ENCODE measurements at regions not wholly inside any gene's neighbourhood (a gene's known extent, or its start where the extent isn't known, plus 50 kb on each side); places are given as distances from the start of the nearest gene placed in this dataset.

DNA sequence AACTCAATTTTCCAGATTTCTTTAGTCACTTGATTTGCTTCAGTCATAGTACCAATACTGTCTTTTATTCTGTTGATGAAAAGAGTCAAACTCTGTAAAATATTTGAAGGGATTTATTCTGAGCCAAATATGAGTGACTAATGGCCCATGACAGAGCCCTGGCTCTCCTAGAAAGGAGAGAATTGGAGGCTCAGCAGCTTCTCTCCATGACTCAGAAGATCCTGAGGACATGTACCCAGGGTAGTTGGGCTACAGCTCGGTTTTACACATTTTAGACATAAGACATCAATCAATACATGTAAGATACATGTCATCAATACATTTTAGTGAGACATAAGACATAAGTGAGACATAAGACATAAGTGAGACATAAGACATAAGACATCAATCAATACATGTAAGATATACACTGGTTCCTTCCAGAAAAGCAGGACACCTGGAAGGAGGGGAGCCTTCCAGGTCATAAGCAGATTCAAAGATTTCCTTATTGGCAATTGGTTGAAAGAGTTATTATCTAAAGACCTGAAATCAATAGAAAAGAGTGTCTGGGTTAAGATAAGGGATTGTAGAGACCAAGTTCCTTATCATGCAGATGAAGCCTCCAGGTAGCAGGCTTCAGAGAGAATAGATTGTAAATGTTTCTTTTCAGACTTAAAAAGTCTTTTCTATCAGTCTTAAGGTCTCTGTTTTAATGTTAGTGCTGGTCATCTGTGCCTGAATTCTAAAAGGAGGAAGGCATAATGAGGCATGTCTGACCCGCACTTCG is 179.8 kb upstream of the RFC3 start:
- TF ChIP-seq, protein P1, sequence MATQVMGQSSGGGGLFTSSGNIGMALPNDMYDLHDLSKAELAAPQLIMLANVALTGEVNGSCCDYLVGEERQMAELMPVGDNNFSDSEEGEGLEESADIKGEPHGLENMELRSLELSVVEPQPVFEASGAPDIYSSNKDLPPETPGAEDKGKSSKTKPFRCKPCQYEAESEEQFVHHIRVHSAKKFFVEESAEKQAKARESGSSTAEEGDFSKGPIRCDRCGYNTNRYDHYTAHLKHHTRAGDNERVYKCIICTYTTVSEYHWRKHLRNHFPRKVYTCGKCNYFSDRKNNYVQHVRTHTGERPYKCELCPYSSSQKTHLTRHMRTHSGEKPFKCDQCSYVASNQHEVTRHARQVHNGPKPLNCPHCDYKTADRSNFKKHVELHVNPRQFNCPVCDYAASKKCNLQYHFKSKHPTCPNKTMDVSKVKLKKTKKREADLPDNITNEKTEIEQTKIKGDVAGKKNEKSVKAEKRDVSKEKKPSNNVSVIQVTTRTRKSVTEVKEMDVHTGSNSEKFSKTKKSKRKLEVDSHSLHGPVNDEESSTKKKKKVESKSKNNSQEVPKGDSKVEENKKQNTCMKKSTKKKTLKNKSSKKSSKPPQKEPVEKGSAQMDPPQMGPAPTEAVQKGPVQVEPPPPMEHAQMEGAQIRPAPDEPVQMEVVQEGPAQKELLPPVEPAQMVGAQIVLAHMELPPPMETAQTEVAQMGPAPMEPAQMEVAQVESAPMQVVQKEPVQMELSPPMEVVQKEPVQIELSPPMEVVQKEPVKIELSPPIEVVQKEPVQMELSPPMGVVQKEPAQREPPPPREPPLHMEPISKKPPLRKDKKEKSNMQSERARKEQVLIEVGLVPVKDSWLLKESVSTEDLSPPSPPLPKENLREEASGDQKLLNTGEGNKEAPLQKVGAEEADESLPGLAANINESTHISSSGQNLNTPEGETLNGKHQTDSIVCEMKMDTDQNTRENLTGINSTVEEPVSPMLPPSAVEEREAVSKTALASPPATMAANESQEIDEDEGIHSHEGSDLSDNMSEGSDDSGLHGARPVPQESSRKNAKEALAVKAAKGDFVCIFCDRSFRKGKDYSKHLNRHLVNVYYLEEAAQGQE (IDR thresholded peaks at IDR 0.05; ENCODE audit: insufficient read depth in 1 of 2, low read depth in 2 of 2, low read length in 2 of 2), result no peak

DNA sequence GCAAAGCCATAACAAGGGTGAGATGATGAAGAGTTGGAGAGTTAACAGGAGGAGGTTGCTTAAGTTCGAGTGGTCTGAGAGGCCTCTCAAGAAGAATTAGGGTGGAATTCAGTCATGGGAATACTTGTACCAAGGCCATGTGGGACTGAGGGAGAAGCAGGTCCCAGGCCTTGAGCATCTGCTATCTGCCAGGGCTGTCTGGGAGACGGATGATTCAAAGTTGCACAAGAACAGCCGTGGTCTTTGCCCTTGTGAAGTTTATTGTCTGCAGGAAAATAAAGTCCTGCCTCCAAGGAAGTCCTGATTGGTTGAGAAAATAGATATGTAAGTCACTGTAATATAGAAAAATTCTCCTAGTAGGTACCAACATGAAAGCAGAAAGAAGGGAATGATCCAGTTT is 178.8 kb upstream of the RFC3 start:
- TF ChIP-seq TAF1 (IDR thresholded peaks at IDR 0.05; ENCODE audit: borderline replicate concordance, insufficient read depth, low read length), result no peak
- TF ChIP-seq POLR2AphosphoS5 (IDR thresholded peaks at IDR 0.05; ENCODE audit: low read depth, low read length), result no peak

DNA sequence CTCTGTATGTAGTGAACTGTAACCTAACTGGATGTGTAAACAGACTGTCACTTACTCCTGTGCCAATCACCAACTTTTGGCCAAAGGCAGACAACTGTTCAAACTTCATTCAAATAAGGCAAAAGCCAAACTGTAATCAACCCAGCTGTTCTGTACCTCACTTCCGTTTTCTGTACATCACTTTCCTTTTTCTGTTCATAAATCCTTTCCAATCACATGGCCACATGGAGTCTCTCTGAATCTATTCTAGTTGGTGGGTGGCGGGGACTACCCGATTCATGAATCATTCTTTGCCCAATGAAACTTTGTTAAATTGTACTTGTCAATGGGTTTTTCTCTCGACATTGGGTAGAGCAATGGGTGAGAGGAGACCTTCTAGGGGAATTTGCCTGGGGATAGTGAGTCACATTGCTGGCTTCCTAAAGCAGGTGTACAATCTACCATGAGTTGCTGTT is 178.3 kb upstream of the RFC3 start:
- TF ChIP-seq FOXP2 (optimal IDR thresholded peaks at IDR 0.05; ENCODE audit: borderline replicate concordance, extremely low read depth, extremely low read length, insufficient read depth) (no peak), TAF1 (IDR thresholded peaks at IDR 0.05; ENCODE audit: borderline replicate concordance, insufficient read depth, low read length) (no peak), POLR2AphosphoS5 (IDR thresholded peaks at IDR 0.05; ENCODE audit: low read depth, low read length) (no peak), SIN3A (IDR thresholded peaks at IDR 0.05; ENCODE audit: borderline replicate concordance, insufficient read depth, low read length) (no peak)
- TF ChIP-seq, protein P1 (IDR thresholded peaks at IDR 0.05; ENCODE audit: insufficient read depth in 1 of 2, low read depth in 2 of 2, low read length in 2 of 2), result no peak

DNA sequence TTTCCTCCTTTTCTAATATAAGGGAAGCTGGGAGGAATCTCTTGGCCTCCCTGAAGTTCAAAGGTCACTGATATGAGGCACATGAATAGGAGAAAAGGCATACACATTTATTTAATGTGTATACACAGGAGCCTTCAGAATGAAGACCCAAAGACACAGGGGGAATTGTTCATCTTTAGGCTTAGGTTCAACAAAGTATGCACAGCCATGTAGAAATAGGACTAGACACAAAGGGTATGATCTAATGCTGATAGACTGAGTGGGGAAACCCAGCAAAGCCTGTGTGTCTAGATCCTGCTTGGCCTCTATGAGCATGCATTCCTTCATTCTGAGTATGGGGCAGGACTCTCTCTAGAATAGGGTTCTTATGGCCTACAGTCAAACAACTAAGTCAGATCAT is 177.1 kb upstream of the RFC3 start:
- TF ChIP-seq FOXP2 (optimal IDR thresholded peaks at IDR 0.05; ENCODE audit: borderline replicate concordance, extremely low read depth, extremely low read length, insufficient read depth) (no peak), TAF1 (IDR thresholded peaks at IDR 0.05; ENCODE audit: borderline replicate concordance, insufficient read depth, low read length) (no peak), SIN3A (IDR thresholded peaks at IDR 0.05; ENCODE audit: borderline replicate concordance, insufficient read depth, low read length) (no peak), POLR2AphosphoS5 (IDR thresholded peaks at IDR 0.05; ENCODE audit: low read depth, low read length) (no peak)
- TF ChIP-seq, protein P1 (IDR thresholded peaks at IDR 0.05; ENCODE audit: insufficient read depth in 1 of 2, low read depth in 2 of 2, low read length in 2 of 2), result no peak

DNA sequence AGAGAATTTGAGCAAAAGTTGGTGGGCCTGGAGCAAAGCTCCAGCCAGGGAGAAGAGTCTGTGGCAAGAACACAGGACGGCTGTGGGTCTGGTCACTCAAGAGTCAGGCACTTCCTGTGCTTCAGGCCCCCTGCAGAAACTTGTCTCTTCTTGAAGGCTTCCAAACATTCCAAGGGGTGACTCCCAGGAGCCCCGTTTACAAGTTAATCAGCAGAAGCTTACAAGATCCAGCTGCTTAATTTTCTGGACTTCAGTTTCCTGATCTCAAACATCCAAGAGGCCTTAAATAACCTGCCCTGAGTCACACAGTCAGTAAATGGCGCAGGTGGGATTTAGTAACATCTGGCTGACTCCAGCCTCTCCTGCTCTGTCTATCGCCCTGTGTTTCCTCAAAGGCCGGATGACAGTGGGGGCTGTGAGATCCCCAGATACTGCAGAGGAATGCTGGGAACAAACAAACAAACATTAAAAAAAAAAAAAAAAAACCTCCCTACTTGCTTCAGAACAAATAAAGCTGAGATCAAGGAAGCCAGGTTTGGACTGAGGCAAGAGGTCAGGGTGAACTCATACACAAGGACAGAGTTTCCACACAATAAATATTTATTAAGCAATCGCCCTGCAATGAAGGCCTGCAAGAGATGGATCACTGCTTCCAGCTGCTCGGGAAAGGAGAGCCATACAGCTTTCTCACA is 175.4 kb upstream of the RFC3 start:
- TF ChIP-seq TAF1 (IDR thresholded peaks at IDR 0.05; ENCODE audit: borderline replicate concordance, insufficient read depth, low read length), result no peak
- TF ChIP-seq FOXP2 (optimal IDR thresholded peaks at IDR 0.05; ENCODE audit: borderline replicate concordance, extremely low read depth, extremely low read length, insufficient read depth), result no peak
- no peak for TF ChIP-seq SIN3A (IDR thresholded peaks at IDR 0.05; ENCODE audit: borderline replicate concordance, insufficient read depth, low read length)
- TF ChIP-seq, protein P1 (IDR thresholded peaks at IDR 0.05; ENCODE audit: insufficient read depth in 1 of 2, low read depth in 2 of 2, low read length in 2 of 2), result no peak
- no peak for TF ChIP-seq POLR2AphosphoS5 (IDR thresholded peaks at IDR 0.05; ENCODE audit: low read depth, low read length)
